ENCODE measurements at regions not wholly inside any gene's neighbourhood (a gene's known extent, or its start where the extent isn't known, plus 50 kb on each side); places are given as distances from the start of the nearest gene placed in this dataset.

GRCh38 chr4:38236003-38236402, 275.8 kb downstream of the PTTG2 start:
- H3K4me3 Mint-ChIP-seq: no peak overlapping the region
- H3K27ac Mint-ChIP-seq: no peak overlapping the region
- peaks cover 0 to 6% of the 10 kb centered on the region in 2 donors for H3K27me3 Mint-ChIP-seq
- H3K36me3 Mint-ChIP-seq: no peaks in the 10 kb centered on the region
- H3K4me1 Mint-ChIP-seq (ENCODE audit: low read depth in 2 of 2): peaks cover 0 to 5% of the 10 kb centered on the region in 2 donors
- no peak for ATAC-seq
- H3K9me3 Mint-ChIP-seq: no peaks in the 10 kb centered on the region
- no peak for DNase-seq (ENCODE audit: low spot score)

GRCh38 chr4:38236503-38236902, 276.3 kb downstream of the PTTG2 start:
- Mint-ChIP-seq H3K4me3 (no peak overlapping the region), H3K4me1 (ENCODE audit: low read depth in 2 of 2) (peaks cover 0 to 5% of the 10 kb centered on the region in 2 donors), H3K9me3 (no peaks in the 10 kb centered on the region), H3K27ac (no peak overlapping the region), H3K27me3 (peaks cover 0 to 6% of the 10 kb centered on the region in 2 donors), H3K36me3 (no peaks in the 10 kb centered on the region)
- DNase-seq (ENCODE audit: low spot score): no peak
- peak in 1 of 2 donors; percentile 40 for ATAC-seq

GRCh38 chr4:38237139-38237538, 276.9 kb downstream of the PTTG2 start:
- ATAC-seq (no peak), DNase-seq (ENCODE audit: low spot score) (no peak)
- Mint-ChIP-seq H3K36me3 (no peaks in the 10 kb centered on the region), H3K4me1 (ENCODE audit: low read depth in 2 of 2) (peaks cover 4 to 5% of the 10 kb centered on the region in 2 donors), H3K9me3 (no peaks in the 10 kb centered on the region), H3K27me3 (peaks cover 0 to 6% of the 10 kb centered on the region in 2 donors), H3K4me3 (no peak overlapping the region), H3K27ac (no peak overlapping the region)

GRCh38 chr4:38241541-38241940, 281.3 kb downstream of the PTTG2 start:
- peaks cover 14% of the 10 kb centered on the region in 2 donors for H3K4me1 Mint-ChIP-seq (ENCODE audit: low read depth in 2 of 2)
- H3K9me3 Mint-ChIP-seq: no peaks in the 10 kb centered on the region
- H3K4me3 Mint-ChIP-seq: no peak overlapping the region
- DNase-seq (ENCODE audit: low spot score) (no peak), ATAC-seq (no peak)
- H3K27me3 Mint-ChIP-seq: peaks cover 6 to 7% of the 10 kb centered on the region in 2 donors
- H3K36me3 Mint-ChIP-seq: no peaks in the 10 kb centered on the region
- peak overlapping the region in 1 of 2 donors; percentile 1 for H3K27ac Mint-ChIP-seq

GRCh38 chr4:38242101-38242500, 281.9 kb downstream of the PTTG2 start:
- Mint-ChIP-seq H3K27ac (peak overlapping the region in 1 of 2 donors; percentile 1), H3K27me3 (peaks cover 5 to 6% of the 10 kb centered on the region in 2 donors), H3K36me3 (no peaks in the 10 kb centered on the region), H3K9me3 (no peaks in the 10 kb centered on the region), H3K4me1 (ENCODE audit: low read depth in 2 of 2) (peaks cover 9 to 14% of the 10 kb centered on the region in 2 donors), H3K4me3 (no peak overlapping the region)
- DNase-seq (ENCODE audit: low spot score) (no peak), ATAC-seq (no peak)

- peaks cover 9 to 14% of the 10 kb centered on the region in 2 donors for H3K4me1 Mint-ChIP-seq (ENCODE audit: low read depth in 2 of 2)
- ATAC-seq: no peak
- no peaks in the 10 kb centered on the region for H3K9me3 Mint-ChIP-seq
- no peak overlapping the region for H3K4me3 Mint-ChIP-seq
- peaks cover 5 to 6% of the 10 kb centered on the region in 2 donors for H3K27me3 Mint-ChIP-seq
- no peaks in the 10 kb centered on the region for H3K36me3 Mint-ChIP-seq
- DNase-seq (ENCODE audit: low spot score): no peak
- peak overlapping the region in 1 of 2 donors; percentile 10 for H3K27ac Mint-ChIP-seq
Measured at GRCh38 chr4:38242822-38243387, 282.7 kb downstream of the PTTG2 start.

GRCh38 chr4:38243388-38244053, 283.3 kb downstream of the PTTG2 start:
- peak overlapping the region in 1 of 2 donors; percentile 10 for H3K27ac Mint-ChIP-seq
- ATAC-seq (no peak), DNase-seq (ENCODE audit: low spot score) (no peak)
- H3K4me1 Mint-ChIP-seq (ENCODE audit: low read depth in 2 of 2): peaks cover 9 to 14% of the 10 kb centered on the region in 2 donors
- no peaks in the 10 kb centered on the region for H3K9me3 Mint-ChIP-seq
- peaks cover 5 to 6% of the 10 kb centered on the region in 2 donors for H3K27me3 Mint-ChIP-seq
- H3K36me3 Mint-ChIP-seq: no peaks in the 10 kb centered on the region
- no peak overlapping the region for H3K4me3 Mint-ChIP-seq

GRCh38 chr4:38254825-38255224, 294.6 kb downstream of the PTTG2 start:
- no peak for ATAC-seq
- Mint-ChIP-seq H3K4me3 (no peak overlapping the region), H3K4me1 (ENCODE audit: low read depth in 2 of 2) (peaks cover 0 to under 1% of the 10 kb centered on the region in 2 donors), H3K36me3 (peaks cover 22% of the 10 kb centered on the region), H3K9me3 (peaks cover 3% of the 10 kb centered on the region), H3K27ac (no peak overlapping the region), H3K27me3 (peaks cover 0 to 6% of the 10 kb centered on the region in 2 donors)
- no peak for DNase-seq (ENCODE audit: low spot score)

GRCh38 chr4:38255572-38255971, 295.4 kb downstream of the PTTG2 start:
- H3K36me3 Mint-ChIP-seq: peaks cover 15% of the 10 kb centered on the region
- H3K27me3 Mint-ChIP-seq: peaks cover 0 to 9% of the 10 kb centered on the region in 2 donors
- H3K9me3 Mint-ChIP-seq: peaks cover 3% of the 10 kb centered on the region
- DNase-seq (ENCODE audit: low spot score): no peak
- H3K4me1 Mint-ChIP-seq (ENCODE audit: low read depth in 2 of 2): peaks cover 0 to 2% of the 10 kb centered on the region in 2 donors
- no peak overlapping the region for H3K4me3 Mint-ChIP-seq
- H3K27ac Mint-ChIP-seq: no peak overlapping the region
- no peak for ATAC-seq

- H3K9me3 Mint-ChIP-seq: no peaks in the 10 kb centered on the region
- H3K4me3 Mint-ChIP-seq: no peak overlapping the region
- H3K36me3 Mint-ChIP-seq: no peaks in the 10 kb centered on the region
- H3K27me3 Mint-ChIP-seq: peaks cover 0 to 8% of the 10 kb centered on the region in 2 donors
- ATAC-seq: peak in 1 of 2 donors; percentile 89
- H3K27ac Mint-ChIP-seq: no peak overlapping the region
- no peak for DNase-seq (ENCODE audit: low spot score)
- H3K4me1 Mint-ChIP-seq (ENCODE audit: low read depth in 2 of 2): no peaks in the 10 kb centered on the region
Measured at GRCh38 chr4:38266616-38267015, 306.4 kb downstream of the PTTG2 start.

GRCh38 chr4:38268108-38268820, 308.1 kb downstream of the PTTG2 start:
- H3K27me3 Mint-ChIP-seq: peaks cover 0 to 8% of the 10 kb centered on the region in 2 donors
- ATAC-seq: no peak
- DNase-seq (ENCODE audit: low spot score): no peak
- H3K36me3 Mint-ChIP-seq: no peaks in the 10 kb centered on the region
- H3K9me3 Mint-ChIP-seq: no peaks in the 10 kb centered on the region
- no peaks in the 10 kb centered on the region for H3K4me1 Mint-ChIP-seq (ENCODE audit: low read depth in 2 of 2)
- no peak overlapping the region for H3K27ac Mint-ChIP-seq
- H3K4me3 Mint-ChIP-seq: no peak overlapping the region

- Mint-ChIP-seq H3K36me3 (no peaks in the 10 kb centered on the region), H3K4me1 (ENCODE audit: low read depth in 2 of 2) (no peaks in the 10 kb centered on the region), H3K9me3 (no peaks in the 10 kb centered on the region), H3K27me3 (peaks cover 0 to 8% of the 10 kb centered on the region in 2 donors), H3K4me3 (no peak overlapping the region), H3K27ac (peak overlapping the region in 1 of 2 donors; percentile 9)
- no peak for DNase-seq (ENCODE audit: low spot score)
- ATAC-seq: no peak
Measured at GRCh38 chr4:38268837-38269236, 308.6 kb downstream of the PTTG2 start.

GRCh38 chr4:38273407-38273806, 313.2 kb downstream of the PTTG2 start:
- H3K9me3 Mint-ChIP-seq: no peaks in the 10 kb centered on the region
- no peaks in the 10 kb centered on the region for H3K36me3 Mint-ChIP-seq
- peaks cover 0 to 3% of the 10 kb centered on the region in 2 donors for H3K27me3 Mint-ChIP-seq
- ATAC-seq: no peak
- no peaks in the 10 kb centered on the region for H3K4me1 Mint-ChIP-seq (ENCODE audit: low read depth in 2 of 2)
- H3K4me3 Mint-ChIP-seq: no peak overlapping the region
- H3K27ac Mint-ChIP-seq: no peak overlapping the region
- DNase-seq (ENCODE audit: low spot score): no peak
